Activated CD8-positive, alpha-beta memory T cell treated with anti-CD3 and anti-CD28 coated beads, Interleukin-2, amount 50 U/mL, for 4 hours (primary cell): ENCODE measurements at regions not wholly inside any gene's neighbourhood (a gene's known extent, or its start where the extent isn't known, plus 50 kb on each side); places are given as distances from the start of the nearest gene placed in this dataset.
"Not testable (repeated sequence)": the region's sequence is repeated elsewhere in the genome, so short reads cannot be mapped to it uniquely, and the experiment has no call there.

Experiments
- DNase-seq: peaks from one replicate; pipeline ENCODE4 v3.0.0-alpha.2; 2020

DNA sequence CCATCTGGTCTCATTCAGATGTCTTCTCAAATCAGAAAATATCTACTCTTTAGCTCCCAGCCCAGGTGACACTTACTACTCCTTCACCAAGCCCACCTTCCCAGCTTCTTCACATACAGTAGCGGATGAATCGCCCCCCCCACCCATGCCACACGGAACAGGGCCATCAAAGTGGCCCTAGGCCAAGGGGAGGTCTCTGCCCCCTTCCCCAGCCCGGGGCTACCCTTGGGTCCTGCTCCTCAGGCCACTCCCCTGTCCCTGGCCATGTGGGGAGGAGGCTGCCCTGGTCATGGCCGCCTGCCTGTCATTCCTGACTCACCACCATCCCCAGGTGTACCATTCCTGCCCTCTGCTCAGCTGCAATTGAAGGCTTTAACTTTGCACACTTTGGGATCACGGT lies 142.8 kb downstream of the NECTIN1 start:
- no peak for DNase-seq

DNA sequence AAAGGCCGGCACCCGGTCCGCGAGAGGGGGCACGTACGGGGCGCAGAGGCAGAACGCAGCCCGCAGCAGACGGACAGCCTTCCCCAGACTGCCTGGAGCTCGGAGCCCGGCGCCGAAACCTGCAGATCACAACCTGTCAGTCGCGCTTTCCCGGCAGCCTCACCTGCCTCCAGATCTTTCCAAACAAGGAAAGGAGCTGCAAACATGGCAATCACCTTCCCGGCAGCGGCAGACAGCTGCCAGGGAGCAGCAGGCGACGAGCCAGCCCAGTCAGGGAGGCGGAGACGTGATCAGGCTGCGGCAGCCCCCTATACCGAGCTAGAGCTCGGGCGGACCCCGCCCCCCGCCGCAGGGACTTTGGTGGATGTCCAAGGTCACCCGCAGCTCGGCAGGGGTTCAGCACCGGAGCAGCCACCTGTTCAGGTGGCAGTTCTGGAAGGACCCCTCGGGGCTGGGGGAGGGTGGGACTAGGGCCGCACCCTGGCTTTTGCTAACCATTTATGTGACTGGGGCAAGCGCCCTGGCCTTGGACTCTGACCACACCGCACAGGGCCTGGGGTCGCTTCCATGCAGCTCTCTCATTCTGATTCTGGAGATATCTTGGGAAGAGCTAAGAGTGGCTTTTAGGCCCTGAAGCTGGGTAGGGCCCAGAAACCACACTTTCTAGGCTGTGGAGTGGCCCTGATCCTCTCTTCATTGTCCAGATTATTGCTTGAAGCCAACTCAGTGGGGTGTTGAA lies 143.8 kb downstream of the NECTIN1 start:
- no peak for DNase-seq

DNA sequence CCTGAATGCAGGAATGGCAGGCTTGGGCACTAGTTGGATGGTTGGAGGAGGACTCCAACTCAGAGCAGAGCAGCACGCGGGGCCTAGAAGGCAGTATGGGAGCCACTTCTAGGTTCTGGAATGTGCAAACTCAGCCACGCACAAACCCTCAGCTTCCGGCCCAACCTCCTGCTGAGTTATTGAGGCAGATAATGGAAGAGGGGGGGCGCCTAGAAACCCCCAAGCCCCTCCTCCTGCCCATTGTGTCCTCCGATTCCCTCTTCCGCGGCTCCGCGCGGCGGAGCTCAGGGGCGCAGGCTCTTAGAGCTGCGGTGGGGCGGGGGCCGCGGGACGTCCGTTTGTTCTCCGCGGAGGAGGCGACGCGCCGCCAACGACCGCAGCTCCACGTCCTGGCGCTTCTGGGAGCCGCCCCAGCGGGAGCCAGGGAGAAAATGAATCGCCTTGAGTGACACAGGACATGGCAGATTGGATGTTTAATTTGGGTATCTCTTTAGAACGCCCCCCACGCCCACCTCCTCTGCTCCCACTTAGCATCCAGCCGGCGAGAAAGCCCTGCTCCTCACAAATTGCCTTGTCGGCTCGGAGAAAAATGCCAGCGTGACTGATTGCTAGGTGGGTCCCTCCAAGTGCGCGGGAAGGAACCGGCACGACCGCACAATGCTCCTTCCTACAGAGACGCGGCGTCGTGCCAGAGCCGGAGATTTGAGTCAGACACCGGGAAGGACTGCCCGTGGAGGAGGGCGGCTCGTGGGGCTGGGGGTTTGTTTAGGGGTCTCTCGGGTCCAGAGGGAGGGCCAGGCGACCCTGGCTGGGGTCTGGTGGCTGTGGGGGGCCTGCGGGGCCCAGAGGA lies 144.6 kb downstream of the NECTIN1 start:
- no peak for DNase-seq

DNA sequence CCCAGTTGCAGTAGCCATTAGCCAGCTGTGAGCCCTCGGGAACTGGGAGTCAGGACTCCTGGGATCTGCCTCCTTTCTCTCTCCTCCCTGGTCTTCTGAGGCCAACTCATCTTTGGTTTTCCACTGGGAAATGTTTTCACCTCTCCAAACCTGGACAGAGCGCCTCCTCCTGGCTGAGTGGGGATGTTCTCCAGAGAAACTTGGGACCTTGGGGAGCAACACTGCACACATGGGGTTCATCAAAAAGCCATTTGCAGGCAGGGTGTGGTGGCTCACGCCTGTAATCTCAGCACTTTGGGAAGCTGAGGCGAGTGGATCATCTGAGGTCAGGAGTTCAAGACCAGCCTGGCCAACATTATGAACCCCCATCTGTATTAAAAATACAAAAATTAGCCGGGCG lies 145.4 kb downstream of the NECTIN1 start:
- no peak for DNase-seq

DNA sequence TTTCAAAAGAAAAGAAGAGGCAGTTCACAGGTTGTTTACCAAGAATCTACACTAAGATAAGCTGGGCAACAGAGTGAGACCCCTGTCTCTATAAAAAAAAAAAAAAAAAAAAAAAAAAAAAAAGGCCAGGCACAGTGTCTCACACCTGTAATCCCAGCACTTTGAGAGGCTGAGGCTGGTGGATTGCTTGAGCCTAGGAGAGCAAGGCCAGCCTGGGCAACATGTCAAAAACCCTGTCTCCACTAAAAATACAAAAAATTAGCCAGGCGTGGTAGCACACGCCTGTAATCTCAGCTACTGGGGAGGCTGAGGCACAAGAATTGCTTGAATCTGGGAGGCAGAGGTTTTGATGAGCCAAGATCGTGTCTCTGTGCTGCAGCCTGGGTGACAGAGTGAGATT lies 147.6 kb downstream of the NECTIN1 start:
- not testable (repeated sequence) for DNase-seq

DNA sequence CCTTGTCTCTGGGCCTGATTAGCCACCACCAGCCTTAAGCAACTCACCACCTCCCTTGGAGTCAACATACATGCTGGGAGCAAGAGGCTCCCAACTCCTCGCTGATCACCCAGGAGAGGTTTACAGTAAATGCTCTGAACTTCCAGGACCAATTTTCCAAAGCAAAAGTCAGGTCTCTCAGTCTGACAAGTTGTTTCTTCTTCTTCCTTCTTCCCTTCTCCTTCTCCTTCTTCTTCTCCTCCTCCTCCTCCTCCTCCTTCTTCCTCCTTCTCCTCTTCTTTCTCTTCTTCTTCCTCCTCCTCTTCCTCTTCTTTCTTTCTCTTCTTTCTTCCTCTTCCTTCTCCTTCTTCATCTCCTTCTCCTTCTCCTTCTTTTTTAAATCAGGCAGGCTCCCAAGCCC lies 148.2 kb downstream of the NECTIN1 start:
- DNase-seq: no peak

DNA sequence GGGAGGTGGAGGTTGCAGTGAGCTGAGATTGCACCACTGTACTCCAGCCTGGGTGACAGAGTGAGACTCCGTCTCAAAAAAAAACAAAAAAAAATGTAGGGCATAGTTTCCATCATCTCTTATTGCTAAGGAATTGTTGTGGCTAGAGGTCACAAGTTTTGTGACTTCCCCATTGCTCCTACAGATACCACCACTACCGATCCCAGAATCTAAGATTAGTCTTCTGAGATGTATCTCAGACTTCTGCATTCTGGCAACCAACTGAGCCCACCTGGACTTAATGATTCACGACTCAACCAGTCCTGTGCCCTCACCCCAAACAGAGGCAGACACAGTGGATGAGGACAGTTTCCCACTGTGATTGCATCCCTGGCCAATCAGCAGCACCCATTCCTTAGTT lies 148.9 kb downstream of the NECTIN1 start:
- no peak for DNase-seq

DNA sequence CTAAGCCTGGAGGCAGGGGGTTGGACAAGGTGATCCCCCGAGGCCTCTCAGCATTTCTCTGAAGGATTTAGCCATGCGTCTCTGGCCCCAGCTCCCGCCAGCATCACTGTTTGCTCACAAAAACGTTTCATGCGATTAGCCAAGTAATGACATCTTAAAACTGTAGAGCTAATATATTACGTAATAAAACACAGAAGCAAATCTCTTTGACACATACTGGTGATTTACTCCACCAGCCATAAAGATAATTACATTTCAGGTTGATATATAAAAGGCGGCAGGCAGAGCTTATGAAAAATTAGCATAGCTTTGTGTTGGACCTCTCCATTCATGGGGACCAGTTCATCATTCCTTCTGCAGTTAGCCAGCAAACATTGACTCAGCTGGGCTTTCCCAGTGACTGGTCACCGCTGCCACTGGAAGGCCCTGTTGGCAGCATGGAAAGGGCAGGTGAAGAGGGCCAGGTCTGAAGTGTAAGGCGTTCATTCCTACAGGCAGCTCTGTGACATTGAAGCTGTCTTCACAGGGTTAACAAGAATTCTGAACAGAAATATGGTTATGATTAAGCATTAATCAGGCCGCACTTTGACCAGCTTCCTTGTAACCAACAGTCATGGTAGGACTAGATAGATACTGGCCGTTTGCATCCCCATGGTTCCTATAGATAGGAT lies 150.3 kb downstream of the NECTIN1 start:
- no peak for DNase-seq

DNA sequence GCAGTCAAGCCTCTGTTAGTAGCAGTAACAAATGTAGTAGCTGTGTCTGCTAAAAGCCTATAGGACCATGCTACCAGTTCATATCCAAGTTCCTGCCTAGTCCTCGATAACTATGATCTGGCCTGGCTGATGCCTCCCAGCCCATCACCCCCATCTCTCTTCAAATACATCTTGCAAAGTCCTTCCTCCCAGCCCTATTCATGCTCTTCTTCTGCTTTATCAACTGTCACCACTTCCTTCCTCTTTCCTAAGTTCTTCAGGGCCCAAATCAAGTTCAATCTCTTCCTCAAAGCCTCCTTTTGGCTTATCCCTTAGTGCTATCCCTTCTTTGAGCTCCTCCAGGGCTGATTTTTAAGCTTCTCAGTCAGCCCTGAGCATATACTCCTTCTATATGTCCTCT lies 150.9 kb upstream of the THY1 start:
- DNase-seq: no peak

DNA sequence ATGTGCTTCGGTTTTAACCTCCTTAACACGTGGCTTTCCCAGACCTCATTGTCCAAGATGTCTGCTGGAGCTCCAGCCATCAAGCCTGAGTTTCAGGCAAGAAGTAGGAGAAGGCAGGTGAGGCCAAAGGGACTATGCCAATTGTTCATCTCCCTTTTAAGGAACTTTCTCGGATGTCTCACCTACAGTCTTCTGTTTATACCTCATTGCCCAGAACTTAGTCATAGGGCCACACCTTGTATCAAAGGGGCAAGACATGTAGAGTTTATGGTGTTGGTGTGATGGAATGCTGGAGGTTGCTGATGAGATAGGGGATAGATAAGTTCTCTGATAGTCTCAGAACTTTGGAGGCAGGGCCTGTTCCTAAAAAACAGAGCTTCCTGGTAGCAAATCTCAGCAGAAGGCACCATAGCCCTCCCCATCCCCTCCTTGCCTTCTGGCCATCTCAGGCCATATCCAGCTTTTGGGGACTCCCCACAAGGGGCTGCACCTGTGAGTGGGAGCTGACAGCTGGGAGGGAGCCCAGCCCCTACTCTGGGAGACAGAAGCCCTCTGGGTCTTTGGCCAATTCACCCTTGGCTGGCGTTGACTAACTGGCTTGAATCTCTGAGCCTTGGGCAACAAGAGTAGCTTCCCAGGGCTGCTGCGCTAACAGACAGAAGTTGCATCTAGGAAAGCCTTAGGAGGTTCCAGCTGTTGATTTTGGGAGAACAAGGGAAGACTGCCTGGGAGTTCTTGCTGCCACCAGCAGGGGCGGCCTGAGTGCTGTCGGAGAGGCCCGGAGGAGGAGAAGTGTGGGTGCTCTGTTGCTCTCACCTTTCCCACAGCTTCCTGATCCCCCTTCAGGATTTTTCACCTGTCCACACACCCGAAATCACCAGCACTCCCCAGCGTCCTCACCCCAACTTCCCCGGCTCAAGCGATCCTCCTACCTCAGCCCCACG lies 149.8 kb upstream of the THY1 start:
- no peak for DNase-seq

DNA sequence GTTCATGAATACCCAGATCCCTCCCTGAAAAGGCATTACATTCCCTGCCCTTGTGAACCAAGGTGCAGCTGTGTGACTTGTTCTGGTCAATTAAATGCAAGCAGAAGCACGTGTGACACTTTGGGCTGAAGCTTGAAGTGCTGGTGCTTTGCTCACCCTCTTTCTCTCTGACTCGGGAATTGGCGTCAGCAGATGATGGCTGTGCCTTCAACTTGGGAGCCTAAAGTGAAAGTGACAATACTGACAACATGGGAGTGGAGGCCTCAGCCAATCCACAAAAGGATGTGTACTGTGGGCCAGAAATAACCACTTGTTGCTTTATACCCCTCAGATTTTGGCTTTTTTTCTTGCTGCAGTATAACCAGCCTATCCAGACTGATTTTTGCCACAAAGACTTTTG lies 148.3 kb upstream of the THY1 start:
- DNase-seq: no peak

DNA sequence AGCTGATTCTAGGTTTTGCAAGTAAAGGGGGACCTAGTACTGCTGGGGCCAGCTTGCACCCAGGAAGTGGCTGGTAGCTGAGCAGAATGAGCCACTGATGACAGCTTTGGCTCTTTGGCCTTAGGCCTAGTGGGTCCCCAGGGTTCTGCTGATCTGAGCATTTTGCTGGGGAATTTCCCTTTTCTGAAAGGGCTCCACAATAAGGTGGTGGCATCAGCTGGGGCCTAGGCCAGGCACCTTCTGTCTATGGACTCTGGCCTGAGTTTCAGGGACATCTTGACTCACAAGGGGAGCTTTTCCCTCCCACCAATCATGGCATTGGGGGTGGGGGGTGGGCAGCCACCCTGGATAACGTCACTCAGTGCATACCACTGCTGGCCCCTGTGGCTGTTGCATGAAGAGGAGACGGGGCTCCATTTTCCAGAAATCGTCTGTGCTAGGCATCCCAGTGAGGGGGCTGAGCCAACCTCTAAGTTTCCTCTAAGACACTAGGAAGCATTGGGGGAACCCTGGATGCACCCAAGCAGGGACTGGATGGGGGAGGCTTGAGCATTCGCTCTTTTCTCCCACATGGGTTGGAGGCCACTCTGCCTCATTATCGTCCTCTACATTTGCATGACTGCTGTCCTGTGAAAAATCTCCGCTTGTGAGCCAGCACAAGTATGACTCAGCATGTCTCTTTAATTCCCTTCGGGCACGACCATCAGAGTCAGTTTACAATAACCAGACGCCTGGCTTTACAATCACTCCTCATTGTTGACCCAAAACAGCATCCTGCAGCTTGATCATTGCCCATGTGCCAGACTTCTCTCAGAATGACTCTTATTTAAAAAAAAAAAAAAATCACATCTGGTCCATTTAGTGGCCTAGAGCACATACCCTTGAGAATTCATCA lies 145.0 kb upstream of the THY1 start:
- no peak for DNase-seq

DNA sequence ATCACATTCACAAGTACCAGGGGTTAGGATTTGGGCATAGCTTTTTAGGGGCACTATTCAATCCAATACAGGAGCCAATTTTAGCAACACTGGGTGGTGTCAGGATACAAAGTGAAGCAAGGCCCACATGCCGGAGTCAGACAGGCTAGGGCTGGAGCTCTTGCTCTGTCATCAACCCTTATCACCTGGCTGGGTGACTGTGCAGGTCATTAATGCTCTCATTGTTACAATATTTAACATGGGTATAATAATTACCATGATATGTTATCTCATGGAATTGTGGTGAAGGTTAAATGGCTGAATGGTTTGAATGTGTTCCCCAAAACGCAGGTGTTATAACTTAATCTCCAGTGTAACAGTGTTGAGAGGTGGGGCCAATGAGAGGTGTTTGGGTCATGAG lies 143.3 kb upstream of the THY1 start:
- DNase-seq: no peak

DNA sequence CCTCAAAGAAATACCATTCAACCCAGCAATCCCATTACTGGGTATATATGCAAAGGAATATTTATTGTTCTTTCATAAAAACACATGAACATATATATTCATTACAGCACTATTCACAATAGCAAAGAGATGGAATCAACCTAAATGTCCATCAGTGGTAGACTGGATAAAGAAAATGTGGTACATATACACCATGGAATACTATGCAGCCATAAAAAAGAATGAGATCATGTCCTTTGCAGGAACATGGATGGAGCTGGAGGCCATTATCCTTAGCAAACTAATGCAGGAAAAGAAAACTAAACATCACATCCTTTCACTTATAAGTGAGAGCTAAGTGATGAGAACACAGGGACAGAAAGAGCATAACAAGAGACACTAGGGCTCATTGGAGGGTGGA lies 142.7 kb upstream of the THY1 start:
- not testable (repeated sequence) for DNase-seq

DNA sequence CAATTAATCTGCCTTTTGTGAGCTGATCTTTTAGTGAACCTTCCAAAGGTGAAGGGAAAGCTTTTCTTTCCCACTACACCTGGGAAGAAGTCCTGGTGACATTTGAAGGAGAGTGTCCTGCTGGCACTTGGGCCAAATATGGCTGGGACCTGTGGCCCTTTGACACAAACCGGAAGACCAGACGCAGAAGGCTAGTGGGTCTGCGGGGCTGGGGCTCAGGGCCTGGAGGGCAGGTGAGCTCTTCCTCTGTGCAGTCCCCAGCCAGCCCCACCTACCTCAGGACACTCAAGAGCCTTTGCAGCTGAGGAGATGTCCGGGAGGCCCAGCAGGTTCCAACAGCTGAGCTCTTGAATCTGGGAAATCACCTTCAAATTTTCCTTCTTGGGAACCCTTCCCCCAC lies 138.0 kb upstream of the THY1 start:
- DNase-seq: no peak

DNA sequence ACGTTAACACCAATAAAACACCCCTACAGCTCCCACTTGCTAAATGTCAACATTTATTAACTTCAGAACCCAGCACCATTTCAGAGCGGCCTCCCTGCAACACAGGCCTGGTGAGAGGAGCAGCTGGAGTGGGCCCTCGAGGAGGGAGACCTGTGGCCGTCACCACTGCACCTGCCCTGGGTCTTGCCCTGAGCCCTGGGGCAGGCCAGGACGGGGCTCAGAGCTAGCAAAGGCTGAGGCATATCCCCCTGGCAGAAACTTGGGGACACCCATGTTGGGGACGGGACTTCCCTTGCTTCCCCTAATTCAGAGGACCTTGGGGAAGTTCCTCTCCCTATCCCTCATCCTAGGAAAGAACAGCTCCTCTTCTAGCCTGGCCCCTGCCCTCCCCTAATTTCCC lies 137.3 kb upstream of the THY1 start:
- no peak for DNase-seq

DNA sequence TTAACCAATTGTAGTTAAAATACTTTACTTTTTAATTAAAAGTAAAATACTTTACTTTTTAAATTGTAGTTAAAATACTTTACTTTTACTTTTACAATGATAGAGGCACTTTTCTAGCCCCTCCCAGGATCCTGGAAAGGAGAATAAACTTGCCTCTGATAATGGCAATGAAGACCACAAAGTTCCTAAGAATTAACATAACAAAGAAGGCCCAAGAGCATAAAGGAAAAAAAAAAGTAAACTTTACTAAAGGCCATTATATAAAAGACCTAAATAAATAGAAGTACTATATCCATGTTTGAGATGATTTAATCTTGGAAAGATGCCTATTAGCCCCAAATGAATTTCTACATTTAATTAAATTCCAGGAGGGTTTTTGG lies 129.1 kb upstream of the THY1 start:
- DNase-seq: no peak

DNA sequence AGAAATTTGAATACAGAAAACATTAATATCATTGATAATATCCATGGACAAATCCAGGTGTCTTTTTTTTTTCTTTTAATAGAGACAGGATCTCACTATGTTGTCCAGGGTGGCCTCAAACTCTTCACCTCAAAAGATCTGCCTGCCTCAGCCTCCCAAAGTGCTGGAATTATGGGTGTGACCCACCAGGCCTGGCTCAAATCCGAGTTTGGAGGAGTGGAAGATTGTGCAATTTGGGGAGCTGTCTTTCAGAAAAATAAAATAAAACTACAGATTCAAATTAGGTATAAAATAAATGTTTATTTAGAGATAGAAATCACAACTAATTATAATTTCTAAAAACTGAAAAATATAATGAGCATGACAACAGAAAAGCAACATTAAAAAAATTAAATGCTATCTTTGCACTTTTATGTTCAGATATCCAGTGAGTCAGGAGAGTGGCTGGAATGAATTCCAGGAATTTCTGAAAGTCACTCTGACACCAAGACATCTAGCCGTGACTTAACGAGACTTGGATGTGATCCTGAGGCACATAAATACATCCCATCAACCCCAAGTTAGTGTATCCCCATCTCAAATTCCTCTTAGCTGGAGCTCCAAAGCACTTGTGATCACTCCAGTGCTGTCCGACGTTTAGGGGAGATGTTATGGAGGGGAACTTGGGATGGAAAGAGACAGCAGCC lies 128.6 kb upstream of the THY1 start:
- no peak for DNase-seq

DNA sequence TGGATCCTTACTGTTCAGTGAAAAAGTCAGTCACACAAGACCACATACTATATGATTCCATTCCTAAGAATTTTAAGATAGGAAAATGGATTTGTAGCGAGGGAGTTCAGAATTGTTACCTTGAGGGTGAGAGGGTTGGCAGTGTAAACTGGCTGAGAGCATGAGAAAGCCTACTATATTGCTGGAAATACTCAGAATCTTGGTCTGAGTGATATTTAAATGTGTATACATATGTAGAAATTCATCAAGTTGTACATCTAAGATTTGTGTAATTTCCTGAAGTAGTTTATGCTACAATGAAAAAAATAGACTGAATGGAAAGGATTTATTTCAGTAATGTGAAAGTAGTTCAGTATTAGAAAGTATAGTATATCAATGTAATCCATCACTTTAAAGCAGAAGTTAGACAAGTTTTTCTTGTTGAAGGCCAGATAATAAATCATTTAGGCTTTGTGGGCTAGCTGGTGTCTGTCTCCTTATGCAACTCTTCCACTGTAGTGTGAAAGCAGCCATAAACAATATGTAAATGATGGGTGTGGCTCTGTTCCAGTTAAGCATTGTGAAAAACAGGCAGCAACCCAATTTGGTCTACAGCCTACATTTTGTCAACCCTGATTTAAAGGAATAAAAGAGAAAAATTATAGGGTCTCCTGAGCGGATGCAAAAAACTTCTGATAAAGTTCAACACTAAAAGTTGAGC lies 127.2 kb upstream of the THY1 start:
- DNase-seq: no peak

DNA sequence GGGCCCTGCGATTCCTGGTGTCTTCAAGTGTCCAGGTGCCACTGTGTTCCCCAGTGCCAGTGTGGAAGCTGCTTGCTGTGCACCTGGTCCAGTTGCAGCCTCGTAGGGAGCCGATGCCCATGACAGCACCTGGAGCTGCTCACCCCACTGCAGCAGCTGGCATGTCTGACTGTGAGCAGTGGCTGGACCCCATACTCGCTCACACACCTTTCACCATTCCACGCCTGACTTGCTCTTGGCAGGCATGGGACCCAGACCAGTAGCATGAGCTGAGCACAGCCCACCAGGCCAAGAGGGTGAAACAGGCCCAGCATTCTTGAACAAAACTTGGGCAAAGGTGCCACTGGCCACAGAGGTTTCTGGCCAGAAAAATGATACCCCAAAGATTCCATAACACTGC lies 124.5 kb upstream of the THY1 start:
- DNase-seq: no peak
